Ectodermal cell (in vitro differentiated cells): ENCODE measurements at regions not wholly inside any gene's neighbourhood (a gene's known extent, or its start where the extent isn't known, plus 50 kb on each side); places are given as distances from the start of the nearest gene placed in this dataset.
"Not testable (repeated sequence)": the region's sequence is repeated elsewhere in the genome, so short reads cannot be mapped to it uniquely, and the experiment has no call there.

Experiments
- H3K27ac ChIP-seq: 2 replicates; pipeline ENCODE4 v1.7.0; 2013; ENCODE audit warnings: mild to moderate bottlenecking, low read depth, low read length; ENCODE audit not compliant: insufficient read depth, poor library complexity, severe bottlenecking
- H3K27me3 ChIP-seq: 2 replicates; pipeline ENCODE4 v1.7.0; 2013; ENCODE audit warnings: mild to moderate bottlenecking, low read length; ENCODE audit not compliant: insufficient read depth, control insufficient read depth, poor library complexity, severe bottlenecking
- H3K36me3 ChIP-seq: one replicate; pipeline ENCODE4 v1.7.0; 2013; ENCODE audit warnings: low read length; ENCODE audit not compliant: control insufficient read depth, insufficient read depth
- H3K4me1 ChIP-seq: one replicate; pipeline ENCODE4 v1.7.0; 2013; ENCODE audit warnings: low read length; ENCODE audit not compliant: control insufficient read depth, insufficient read depth
- H3K4me3 ChIP-seq: 2 replicates; pipeline ENCODE4 v1.7.0; 2013; ENCODE audit warnings: low read depth, low read length, control low read depth; ENCODE audit not compliant: insufficient read depth
- H3K9me3 ChIP-seq: 2 replicates; pipeline ENCODE4 v1.7.0; 2013; ENCODE audit warnings: mild to moderate bottlenecking, low read length, moderate library complexity; ENCODE audit not compliant: control insufficient read depth
- WGBS, 2 experiments: methylation state at CpG; one replicate each; pipeline ENCODE4 v1.1.7; 2013; ENCODE audit warnings: missing lambda C conversion rate in 2 of 2; 5-methylcytosine and 5-hydroxymethylcytosine counted together

DNA sequence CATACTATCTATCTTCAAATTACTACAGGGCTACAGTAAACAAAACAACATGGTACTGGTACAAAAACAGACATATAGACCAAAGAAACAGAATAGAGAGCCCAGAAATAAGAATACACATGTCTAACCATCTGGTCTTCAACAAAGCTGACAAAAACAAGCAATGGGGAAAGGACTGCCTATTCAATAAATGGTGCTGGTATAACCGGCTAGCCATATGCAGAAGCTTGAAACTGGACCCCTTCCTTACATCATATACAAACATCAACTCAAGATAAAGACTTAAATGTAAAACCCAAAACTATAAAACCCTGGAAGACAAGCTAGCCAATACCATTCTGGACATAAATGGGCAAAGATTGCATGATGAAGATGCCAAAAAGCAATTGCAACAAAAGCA lies 1143.7 kb downstream of the DNAJB9 start:
- Histone ChIP-seq H3K4me3 (no peak overlapping the region), H3K9me3 (no peaks in the 10 kb centered on the region), H3K27ac (no peak overlapping the region), H3K36me3 (no peaks in the 10 kb centered on the region), H3K27me3 (no peaks in the 10 kb centered on the region), H3K4me1 (no peaks in the 10 kb centered on the region)
- WGBS, 2 experiments: 89 to 100% methylated on average over 1 of the region's 1 CpG

- H3K36me3 ChIP-seq: not testable (repeated sequence)
Observed at GRCh38 chr7:109719359-109719758, 1149.7 kb downstream of the DNAJB9 start.

GRCh38 chr7:109734601-109735000 lies 1164.9 kb downstream of the DNAJB9 start:
- H3K9me3 ChIP-seq: no peaks in the 10 kb centered on the region
- H3K4me1 ChIP-seq: no peaks in the 10 kb centered on the region
- no peaks in the 10 kb centered on the region for H3K36me3 ChIP-seq
- H3K4me3 ChIP-seq: no peak overlapping the region
- H3K27me3 ChIP-seq: no peaks in the 10 kb centered on the region
- no peak overlapping the region for H3K27ac ChIP-seq

More at GRCh38 chr7:109719359-109719758, 1149.7 kb downstream of the DNAJB9 start:
- not testable (repeated sequence) for H3K27ac ChIP-seq, H3K9me3 ChIP-seq, H3K27me3 ChIP-seq, H3K4me3 ChIP-seq, H3K4me1 ChIP-seq
- WGBS, 2 experiments: 86 to 89% methylated on average over 8 of the region's 8 CpGs

DNA sequence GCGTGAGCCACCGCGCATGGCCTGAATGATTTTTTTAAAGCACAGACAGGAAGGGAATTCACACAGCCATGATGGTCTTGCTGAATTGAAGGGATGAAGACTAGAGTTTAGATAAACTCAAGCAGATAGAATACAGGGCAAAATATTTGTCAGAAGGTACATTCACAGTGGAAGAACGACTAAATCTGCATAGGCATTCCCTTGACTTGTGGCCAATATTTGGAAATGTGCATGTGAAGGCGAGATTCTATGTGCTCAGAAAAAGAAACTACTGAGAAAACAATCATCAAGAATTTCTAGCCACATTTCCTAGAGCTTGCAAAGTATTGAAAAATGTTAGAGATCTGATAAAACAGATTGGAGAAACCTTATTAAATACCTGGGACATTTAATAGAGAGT lies 1166.2 kb downstream of the DNAJB9 start:
- 88 to 91% methylated on average over 4 to 5 of the region's 5 CpGs for WGBS, 2 experiments
- Histone ChIP-seq H3K27me3 (no peaks in the 10 kb centered on the region), H3K9me3 (no peaks in the 10 kb centered on the region), H3K36me3 (no peaks in the 10 kb centered on the region), H3K4me3 (no peak overlapping the region), H3K4me1 (no peaks in the 10 kb centered on the region), H3K27ac (no peak overlapping the region)

DNA sequence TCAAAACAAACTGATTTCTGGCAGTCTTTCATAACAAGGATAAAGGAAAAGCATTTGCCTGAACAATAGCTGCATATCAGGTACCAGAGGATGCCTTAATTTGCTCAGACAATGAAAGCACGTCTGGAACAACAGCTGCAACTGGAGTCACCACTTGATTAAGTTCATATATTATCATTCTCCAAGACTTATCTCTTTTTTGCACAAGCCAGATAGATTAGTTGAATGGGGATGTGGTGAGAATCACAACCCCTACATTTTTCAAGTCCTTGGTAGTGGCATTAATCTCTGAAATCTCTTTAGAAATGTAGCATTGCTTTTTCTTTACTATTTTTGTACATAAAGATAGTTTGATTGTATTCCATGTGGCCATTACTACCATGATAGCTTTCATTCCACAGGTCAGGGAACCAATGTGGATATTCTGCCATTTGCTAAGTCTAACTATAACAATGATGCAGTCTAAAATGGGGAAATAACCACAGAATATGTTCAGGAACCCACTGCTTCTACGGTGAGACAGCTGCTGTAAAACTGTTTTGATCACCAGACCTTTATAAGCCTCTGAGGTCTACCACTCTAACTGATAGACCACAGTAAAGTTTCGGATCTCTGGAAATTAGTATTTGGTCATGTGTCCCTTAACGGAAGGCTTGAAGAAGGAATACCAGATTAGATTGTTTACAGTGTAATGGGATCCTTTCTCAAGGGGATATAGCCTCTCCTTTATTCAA lies 1176.2 kb downstream of the DNAJB9 start:
- no peak overlapping the region for H3K4me3 ChIP-seq
- H3K4me1 ChIP-seq: no peaks in the 10 kb centered on the region
- WGBS, 2 experiments: 88 to 96% methylated on average over 4 of the region's 4 CpGs
- no peaks in the 10 kb centered on the region for H3K27me3 ChIP-seq
- H3K36me3 ChIP-seq: no peaks in the 10 kb centered on the region
- no peak overlapping the region for H3K27ac ChIP-seq
- H3K9me3 ChIP-seq: no peaks in the 10 kb centered on the region

- Histone ChIP-seq H3K9me3 (no peaks in the 10 kb centered on the region), H3K27ac (no peak overlapping the region), H3K4me1 (no peaks in the 10 kb centered on the region), H3K4me3 (no peak overlapping the region), H3K27me3 (no peaks in the 10 kb centered on the region), H3K36me3 (no peaks in the 10 kb centered on the region)
- WGBS, 2 experiments: 80 to 94% methylated on average over 3 to 4 of the region's 4 CpGs
Observed at GRCh38 chr7:109751241-109751640, 1181.6 kb downstream of the DNAJB9 start.

GRCh38 chr7:109752068-109752467 lies 1182.4 kb downstream of the DNAJB9 start:
- Histone ChIP-seq H3K27ac (no peak overlapping the region), H3K36me3 (no peaks in the 10 kb centered on the region), H3K9me3 (no peaks in the 10 kb centered on the region), H3K27me3 (no peaks in the 10 kb centered on the region), H3K4me3 (no peak overlapping the region), H3K4me1 (no peaks in the 10 kb centered on the region)
- WGBS, 2 experiments: 85 to 93% methylated on average over 3 to 4 of the region's 4 CpGs

GRCh38 chr7:109757713-109758112 lies 1188.0 kb downstream of the DNAJB9 start:
- Histone ChIP-seq H3K4me3 (no peak overlapping the region), H3K36me3 (no peaks in the 10 kb centered on the region), H3K4me1 (no peaks in the 10 kb centered on the region), H3K9me3 (no peaks in the 10 kb centered on the region), H3K27ac (no peak overlapping the region), H3K27me3 (no peaks in the 10 kb centered on the region)
- no CpG with 5 or more reads among the region's 1 CpG for WGBS, 2 experiments

DNA sequence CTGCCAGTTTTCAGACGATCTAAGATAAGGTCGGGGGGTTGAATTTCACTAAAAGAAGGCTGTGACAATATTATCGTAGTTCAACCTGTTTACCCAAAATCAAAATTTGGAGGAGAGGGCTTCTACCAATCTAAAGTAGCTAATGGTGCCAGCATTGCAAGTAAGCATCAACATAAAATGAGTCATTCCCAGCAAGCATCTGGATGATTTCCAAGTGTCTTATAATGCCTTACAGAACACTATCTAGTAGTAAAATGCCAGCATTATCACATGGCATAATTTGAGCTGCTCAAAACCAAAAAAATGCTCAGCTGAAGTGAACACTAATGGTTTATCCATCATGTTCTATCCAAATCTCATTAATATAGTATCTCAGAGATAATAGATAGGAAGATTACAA lies 1193.9 kb downstream of the DNAJB9 start:
- Histone ChIP-seq H3K27me3 (no peaks in the 10 kb centered on the region), H3K9me3 (no peaks in the 10 kb centered on the region), H3K27ac (no peak overlapping the region), H3K4me3 (no peak overlapping the region), H3K4me1 (no peaks in the 10 kb centered on the region), H3K36me3 (no peaks in the 10 kb centered on the region)
- 92 to 93% methylated on average over 3 of the region's 3 CpGs for WGBS, 2 experiments

DNA sequence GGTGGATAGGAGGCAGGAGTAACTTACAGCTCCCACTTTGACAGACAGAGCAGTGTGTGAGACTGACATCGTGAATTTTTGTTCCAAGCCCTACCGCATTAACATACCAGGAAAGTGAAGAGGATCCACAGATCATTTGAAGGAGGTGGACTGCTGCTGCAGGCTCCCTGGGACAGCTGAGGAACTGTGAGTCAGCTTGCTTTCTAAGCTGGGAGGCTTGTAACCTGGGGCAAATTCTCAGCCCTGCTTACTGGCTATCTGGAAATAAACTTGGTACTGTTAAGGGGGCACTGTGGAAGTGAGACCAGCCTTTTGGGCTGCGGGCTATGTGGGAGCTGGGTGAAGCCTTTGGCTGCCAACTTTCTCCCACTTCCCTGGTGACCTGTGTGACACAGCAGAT lies 1202.5 kb downstream of the DNAJB9 start:
- WGBS, 2 experiments: 92 to 95% methylated on average over 3 of the region's 3 CpGs

GRCh38 chr7:109782806-109783205 lies 1213.1 kb downstream of the DNAJB9 start:
- Histone ChIP-seq H3K9me3 (no peaks in the 10 kb centered on the region), H3K27me3 (no peaks in the 10 kb centered on the region), H3K4me3 (no peak overlapping the region), H3K4me1 (no peaks in the 10 kb centered on the region), H3K36me3 (no peaks in the 10 kb centered on the region), H3K27ac (no peak overlapping the region)
- 89 to 91% methylated on average over 3 of the region's 3 CpGs for WGBS, 2 experiments

More for the DNA sequence above, 1202.5 kb downstream of the DNAJB9 start:
- Histone ChIP-seq H3K4me3 (no peak overlapping the region), H3K27me3 (no peaks in the 10 kb centered on the region), H3K27ac (no peak overlapping the region), H3K9me3 (no peaks in the 10 kb centered on the region), H3K36me3 (no peaks in the 10 kb centered on the region), H3K4me1 (no peaks in the 10 kb centered on the region)
